GM12892 (cell line): ENCODE measurements at regions not wholly inside any gene's neighbourhood (a gene's known extent, or its start where the extent isn't known, plus 50 kb on each side); places are given as distances from the start of the nearest gene placed in this dataset.

Source experiments
- POLR2A ChIP-seq: IDR thresholded peaks from 2 replicates; pipeline ENCODE4 v1.6.1; 2011; ENCODE audit warnings: low read depth, low read length, control low read depth
- POLR2AphosphoS5 ChIP-seq: IDR thresholded peaks from 2 replicates; pipeline ENCODE4 v1.6.1; 2011; ENCODE audit warnings: low read depth, low read length, control low read depth
- TAF1 ChIP-seq: IDR thresholded peaks from 2 replicates; pipeline ENCODE4 v1.6.1; 2011; ENCODE audit warnings: low read depth, mild to moderate bottlenecking, control low read depth, low read length, borderline replicate concordance

DNA sequence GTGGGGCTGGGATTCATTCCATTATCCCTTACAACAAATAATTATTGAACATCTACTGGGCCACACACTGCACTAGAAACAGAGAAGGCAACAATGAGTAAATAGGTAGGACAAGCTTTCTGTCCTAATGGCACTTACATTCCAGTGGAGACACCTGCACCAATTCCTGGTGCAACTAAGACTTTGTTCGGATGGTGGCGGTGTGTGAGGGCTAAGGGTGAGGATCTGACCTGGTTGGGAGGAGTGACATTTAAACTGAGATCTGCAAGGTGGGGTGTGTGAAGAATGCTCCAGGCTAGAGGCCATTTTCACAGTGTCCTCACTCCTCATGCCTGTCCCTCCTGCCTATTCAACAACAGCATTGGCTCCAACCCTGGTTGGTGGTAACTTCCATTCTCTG, 510.0 kb downstream of the XYLT1 start:
- TF ChIP-seq POLR2A (no peak), POLR2AphosphoS5 (no peak), TAF1 (no peak)
